Activated CD8-positive, alpha-beta memory T cell treated with anti-CD3 and anti-CD28 coated beads, Interleukin-2, amount 50 U/mL, for 4 hours (primary cell): ENCODE measurements at regions not wholly inside any gene's neighbourhood (a gene's known extent, or its start where the extent isn't known, plus 50 kb on each side); places are given as distances from the start of the nearest gene placed in this dataset.

ENCODE experiments used
- DNase-seq: peaks from one replicate; pipeline ENCODE4 v3.0.0-alpha.2; 2020

DNA sequence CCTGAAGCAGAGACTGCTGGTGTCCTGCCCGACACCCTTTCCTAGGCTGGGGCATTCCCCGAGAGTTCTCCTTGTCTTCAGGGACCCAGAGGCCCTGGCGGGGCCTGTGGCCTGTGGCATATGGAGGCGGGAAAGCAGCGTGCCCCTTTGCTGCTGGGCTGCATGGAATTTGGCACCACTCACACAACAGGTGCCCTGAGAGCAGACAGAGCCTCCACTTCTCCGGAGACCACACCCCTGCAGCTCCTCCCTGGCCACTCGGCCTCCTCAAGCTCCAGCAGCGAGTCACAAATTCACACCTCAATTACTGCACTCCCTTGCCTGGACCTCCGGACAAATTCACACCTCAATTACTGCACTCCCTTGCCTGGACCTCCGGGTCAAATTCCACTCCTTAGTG lies 1375.2 kb downstream of the TBC1D22A start:
- DNase-seq, result no peak

DNA sequence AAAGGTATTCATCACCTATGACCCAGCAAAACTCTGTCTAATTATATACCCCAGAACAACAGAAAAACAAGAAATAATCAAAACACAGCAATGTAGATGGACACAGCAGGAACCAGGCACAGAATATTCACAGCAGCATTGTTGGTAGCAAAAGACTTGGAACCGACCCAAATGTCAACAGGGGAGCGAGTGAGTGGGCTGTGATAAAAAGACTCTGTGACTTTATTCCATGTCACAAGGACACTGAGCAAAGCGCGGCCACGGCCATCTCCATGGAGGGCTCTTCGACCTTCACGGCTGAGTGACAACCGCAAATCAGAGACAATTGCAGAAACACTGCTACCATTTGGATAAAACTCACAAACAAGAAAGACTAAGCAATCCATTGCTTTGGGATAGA lies 1373.1 kb downstream of the TBC1D22A start:
- no peak for DNase-seq

DNA sequence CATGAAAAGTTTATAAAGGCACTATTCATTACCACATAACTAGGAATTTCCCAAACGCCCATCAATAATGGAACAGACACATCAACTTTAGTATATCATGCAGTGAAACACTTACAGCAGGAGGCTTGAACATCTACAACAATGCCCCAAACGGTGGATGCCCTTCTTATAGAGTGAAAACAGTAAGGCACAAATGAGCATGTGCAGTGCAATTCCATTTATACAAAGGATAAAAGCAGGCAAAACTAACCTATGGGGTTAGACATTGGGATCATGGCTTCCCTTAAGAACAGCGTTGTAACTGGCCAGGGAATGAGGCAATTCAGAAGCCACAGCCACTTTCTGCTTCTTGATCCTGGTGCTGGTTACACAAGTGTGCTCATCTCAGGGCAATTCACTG lies 1363.0 kb downstream of the TBC1D22A start:
- no peak for DNase-seq

DNA sequence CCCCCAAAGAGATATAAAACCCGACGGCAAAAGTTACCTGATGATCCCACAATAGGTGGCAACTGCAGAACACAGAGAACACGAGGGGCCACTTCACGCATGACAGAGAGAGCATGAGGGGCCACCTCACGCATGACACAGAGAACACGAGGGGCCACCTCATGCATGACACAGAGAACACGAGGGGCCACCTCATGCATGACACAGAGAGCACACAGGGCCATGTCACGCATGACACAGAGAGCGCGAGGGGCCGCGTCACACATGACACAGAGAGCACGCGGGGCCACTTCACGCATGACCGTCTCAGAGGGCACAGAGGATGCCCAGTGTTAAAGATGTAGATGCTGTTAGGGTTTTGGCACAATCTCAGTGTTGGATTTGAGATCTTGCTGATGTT lies 1359.5 kb downstream of the TBC1D22A start:
- no peak for DNase-seq

DNA sequence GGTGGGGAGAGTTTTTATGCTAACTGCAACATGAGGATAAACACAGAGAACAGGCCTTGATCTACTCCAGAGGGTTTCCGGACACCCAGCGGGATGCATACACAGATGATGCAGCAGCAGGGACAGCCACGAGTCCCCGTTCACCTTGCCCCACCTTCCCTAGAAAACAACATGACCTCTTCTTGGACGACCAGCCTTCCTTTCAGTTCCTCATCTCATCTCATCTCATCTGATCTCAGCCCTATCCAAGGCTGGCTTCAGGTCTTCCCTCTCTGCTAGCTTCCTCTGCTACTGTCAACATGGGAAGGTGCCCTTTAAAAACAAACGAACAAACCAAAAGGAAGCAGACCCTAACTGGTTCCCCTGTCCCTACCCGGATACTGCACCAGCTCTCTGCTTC lies 1356.2 kb downstream of the TBC1D22A start:
- no peak for DNase-seq

DNA sequence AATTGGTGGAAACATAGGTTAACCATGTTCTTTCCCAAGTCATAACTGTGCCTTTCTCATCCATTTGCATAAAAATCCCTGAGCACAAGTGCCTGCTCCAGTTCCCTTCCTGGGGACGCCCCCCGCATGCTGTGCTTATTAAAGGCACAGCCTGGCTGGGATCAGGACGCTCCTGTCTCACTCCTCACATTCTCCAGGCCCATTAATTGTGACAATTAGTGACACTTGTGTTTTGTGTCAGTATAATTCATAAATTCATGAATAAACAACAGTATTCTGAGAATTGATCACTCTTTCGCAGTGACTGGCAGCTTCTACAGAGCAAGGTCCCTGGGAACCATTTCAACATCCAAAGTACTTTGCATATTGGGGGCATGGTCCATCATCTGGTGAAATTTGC lies 1354.4 kb downstream of the TBC1D22A start:
- DNase-seq, result no peak

DNA sequence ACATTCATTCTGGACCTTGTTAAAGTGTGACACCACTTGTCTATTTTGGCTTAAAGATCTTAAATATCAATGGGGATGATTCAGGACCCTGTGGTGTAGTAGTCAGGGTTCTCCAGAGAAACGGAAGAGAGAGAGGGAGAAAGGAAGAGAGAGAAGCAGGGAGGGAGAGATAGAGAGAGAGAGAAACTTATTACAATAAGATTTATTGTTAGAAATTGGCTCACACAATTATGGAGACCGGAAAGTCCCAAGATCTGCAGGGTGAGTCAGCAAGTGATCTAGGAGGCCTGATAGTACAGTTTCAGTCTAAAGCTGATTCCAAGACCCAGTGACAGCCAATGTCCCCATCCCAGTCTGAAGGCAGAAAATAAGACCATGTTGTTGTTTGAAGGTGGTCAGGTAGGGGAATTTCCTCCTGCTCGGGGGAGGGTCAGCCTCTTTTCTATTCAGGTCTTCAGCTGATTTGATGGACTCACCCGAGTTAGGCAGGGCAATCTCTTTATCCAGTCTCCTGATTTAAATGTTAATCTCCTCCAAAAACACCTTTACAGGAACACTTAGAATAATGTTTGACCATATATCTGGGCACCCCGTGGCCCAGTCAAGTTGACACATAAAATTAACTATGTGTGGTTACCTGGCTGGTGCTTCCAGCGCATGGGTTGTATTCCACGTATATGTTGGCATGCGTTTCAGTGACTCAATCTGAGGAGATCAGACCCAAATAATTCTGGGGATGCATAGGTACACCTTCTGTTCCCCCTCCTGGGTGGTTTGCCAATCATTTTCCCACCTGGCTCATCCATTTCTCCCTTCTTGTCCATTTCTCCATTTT lies 1350.5 kb downstream of the TBC1D22A start:
- DNase-seq, result no peak

DNA sequence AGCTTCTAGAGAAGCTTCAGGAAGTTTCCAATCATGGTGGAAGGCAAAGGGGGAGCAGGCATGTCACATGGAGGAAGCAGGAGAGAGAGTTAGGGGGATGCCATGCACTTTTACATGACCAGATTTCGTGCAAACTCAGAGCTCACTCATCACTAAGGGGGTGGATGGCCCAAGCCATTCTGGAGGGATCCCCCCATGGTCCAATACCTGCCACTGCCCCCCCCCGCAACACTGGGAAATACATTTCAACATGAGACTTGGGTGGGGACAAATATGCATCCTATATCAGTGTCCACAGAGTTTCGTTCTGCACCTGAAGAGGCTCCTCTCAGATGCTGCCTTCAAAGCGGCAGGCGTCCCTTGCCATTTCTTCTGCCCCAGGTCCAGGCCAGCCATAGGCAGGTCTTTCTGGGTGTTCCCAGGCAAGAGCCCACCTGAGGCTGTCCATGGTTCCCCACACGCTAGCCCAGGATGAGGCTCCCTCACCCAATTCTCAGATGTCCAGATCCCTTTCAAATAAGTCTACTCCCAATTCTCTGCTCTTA lies 1344.3 kb downstream of the TBC1D22A start:
- no peak for DNase-seq

DNA sequence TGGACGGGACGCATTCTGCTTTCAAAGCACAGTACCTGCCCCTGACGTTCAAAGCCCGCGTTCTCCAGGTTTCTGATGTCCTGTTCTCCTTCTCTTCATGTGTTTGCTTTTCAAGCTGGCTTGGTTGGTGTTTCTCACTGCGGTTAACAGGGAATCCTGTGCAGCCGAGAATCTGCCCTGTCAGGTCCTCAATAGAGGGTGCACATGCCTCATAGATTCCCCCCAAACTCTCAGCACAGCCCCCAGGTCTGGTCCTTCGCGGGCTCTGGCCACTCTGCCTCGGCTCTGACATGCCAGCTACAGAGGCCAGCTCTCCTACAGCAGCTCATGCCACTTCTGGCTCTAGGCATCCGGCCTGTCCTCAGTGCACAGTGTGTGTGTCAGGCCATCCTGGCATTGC lies 1343.8 kb downstream of the TBC1D22A start:
- DNase-seq, result no peak

DNA sequence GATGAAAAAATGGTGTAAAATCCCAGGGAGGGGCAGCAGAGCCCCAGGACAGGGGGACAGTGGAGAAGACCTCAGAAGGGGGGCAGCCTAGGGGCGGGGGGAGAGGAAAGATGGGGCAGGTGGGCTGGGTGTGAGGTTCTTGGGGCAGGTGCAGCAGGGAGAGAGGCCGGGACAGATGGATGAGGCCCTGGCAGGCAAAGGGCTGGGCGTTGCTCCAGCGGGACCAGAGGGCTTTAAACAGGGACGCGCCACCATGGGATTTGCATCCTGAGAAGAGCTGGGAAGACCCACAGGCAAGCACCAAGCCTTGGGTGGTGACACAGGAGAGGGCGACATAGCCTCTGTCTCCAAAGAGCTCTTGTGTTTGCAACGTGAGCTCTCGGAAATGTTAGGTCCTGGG lies 1342.8 kb downstream of the TBC1D22A start:
- no peak for DNase-seq

DNA sequence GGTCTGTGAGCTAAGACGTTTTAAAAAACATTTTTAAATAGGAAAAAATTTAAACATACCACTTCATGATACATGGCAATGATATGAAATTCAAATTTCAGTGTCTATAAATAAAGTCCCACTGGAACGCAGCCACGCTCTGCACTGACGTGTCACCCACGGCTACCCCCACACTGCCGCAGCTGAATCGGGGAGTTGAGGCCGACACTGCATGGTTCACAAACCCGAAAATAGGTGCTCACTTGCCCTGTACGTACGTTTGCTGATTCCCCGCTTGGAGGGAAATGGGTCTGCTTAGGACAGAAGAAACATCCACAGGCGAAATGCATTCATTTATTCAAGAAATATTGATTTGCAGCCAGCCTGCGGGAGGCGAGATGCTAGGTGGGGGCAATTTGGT lies 1342.3 kb downstream of the TBC1D22A start:
- no peak for DNase-seq

DNA sequence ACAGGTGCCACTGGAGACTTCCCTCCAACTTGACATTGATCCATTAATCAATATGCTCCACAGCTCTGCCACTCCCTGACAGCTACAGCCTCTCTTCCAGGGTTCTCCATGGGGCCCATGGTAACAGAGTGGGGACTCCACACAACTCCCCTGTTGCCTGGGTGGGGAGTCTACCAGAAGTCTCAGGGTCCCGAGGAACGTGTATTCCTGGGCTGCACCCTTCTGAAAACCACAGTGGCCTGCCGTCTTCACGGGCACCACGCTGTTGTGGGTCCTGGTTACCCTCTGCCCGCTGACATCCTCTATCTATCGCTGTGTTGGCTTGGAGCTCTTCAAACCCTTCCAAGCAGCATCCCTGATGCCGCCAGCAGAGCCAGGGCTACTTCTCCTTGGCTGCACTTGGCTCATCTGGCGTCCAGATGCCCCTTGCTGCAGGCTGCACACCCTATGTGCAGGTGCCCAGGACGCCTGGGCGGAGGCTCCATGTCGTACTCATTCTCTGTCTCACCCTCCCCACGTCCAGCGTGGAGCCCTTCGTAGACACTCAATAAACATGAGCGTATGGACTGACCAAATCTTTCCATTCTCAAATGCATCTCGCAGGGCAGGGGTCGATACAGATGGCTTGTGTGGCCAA lies 1341.8 kb downstream of the TBC1D22A start:
- no peak for DNase-seq

DNA sequence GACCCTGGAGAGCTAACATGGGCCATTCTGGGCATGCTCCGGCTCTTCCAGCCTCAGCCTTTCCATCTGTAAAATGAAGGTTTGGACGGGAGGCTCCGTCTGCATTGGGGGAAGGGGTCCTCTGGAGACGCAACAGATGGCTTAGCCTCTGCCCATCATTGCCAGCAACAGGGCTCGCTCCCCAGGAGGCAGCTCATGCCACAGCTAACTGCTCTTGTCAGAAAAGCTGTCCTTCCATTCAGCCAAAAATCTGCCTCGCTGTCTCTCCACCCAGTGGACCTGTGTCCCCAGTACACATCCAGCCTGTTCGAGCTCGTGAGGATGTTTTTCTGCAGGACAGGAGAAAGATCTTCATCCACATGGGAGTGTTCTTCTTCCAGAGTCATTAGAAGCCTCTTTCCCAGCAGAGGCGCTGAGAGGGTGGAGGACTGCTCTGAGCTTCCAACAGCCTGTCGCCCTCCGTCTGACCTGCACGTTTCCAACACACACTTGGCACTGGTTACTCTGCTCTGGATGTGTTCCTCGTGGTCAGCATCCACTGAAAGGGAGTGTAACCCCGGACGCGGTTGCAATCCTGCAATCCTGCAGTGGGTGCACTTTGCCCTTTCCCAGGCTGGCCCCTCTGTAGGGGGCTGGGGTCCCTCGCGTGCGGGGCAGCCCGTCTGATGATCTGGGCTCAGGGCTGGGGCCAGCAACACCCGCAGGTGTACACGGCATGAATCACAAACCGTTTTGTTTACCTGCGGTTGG lies 1340.9 kb downstream of the TBC1D22A start:
- no peak for DNase-seq

DNA sequence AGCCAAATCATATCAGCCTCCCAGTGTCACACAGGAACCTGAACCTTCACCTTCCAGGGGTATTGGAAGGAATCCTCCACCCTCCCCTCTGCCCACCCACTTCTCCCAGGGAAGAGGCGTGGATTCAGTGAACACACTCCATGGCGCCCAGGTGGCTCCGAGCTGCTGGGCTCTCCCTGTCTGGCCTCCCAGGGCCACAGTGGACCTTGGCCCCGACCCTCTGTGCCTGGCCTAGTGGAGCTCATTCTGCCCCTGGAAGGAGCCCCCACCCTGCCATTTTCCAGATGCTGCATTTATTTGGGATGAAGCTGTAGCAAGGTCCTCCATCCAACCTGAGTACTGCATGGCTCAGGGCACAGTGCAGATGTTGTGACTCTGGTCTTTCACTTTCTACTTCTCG lies 1340.1 kb downstream of the TBC1D22A start:
- DNase-seq, result no peak

DNA sequence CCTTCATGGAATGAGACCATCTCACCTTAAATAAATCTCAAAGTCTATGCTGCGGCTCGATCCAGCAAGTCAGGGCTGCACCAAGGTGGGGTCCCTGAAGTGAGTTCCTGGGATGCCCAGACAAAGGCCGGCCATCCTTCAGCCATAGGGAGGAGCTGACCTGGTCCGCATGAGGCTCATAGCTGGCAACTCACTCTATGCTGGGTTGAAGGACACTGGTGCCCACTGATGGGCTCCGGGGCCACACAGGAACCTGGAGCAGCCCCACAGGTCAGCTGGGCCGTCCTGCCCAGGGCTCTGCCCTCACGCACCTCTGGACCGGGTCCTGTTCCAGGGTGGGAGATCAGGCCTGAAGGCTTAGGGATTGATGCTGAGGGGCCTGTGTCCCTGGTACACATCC lies 1339.3 kb downstream of the TBC1D22A start:
- no peak for DNase-seq

DNA sequence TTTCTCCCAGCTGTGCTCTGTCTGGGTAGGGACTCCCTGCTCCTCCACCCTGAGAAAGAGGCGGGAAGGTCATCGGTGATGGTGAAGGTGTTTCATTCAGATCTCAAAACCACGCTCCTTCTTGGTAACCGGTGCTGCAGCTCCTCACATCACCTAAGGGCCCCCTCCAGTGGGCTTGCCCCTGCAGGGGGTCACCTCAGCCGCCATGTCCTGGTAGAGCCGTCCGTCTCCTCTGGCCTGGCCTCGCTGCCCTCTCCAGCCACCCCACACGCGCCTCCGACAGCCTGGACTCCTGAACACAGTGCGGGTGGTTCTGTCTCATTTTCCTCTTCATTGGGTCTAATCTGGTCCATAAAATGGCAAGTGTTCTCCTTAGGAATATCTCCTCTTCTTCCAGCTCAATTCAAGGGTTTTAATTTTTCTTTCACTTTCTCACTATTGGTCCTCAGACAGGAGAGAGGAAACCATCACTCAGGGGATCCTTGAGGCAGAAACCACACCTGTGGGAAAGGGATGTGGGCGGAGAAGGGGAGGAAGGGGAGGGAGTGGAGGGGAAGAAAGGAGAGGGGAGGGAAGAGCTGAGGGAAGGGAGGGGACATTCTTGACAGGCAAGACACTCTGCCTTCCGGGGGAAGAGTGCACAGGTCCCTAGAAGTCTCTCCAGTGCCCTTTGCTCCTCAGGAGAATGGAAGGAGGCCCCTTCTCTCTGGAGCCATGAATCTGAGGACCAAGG lies 1338.4 kb downstream of the TBC1D22A start:
- DNase-seq, result no peak

DNA sequence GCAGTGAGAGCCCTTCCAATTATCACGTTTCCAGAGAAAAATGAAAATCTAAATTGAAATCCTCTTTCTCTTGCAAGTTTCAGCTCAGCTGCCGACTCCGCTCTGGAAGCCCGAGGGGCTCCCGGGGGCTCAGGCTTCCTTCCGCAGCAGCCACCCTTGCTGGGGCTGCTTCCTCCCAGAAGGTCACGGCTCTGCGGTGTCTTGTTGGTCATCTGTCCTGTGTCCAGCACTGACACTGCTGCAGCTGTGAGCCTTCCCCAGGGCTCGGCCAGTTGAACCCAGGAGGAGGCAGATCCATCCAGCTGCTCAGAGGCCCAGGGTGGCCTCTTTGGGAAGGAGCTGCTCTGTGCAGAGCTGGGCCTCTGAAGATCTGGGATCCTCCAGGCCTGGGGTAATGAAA lies 1337.2 kb downstream of the TBC1D22A start:
- no peak for DNase-seq

DNA sequence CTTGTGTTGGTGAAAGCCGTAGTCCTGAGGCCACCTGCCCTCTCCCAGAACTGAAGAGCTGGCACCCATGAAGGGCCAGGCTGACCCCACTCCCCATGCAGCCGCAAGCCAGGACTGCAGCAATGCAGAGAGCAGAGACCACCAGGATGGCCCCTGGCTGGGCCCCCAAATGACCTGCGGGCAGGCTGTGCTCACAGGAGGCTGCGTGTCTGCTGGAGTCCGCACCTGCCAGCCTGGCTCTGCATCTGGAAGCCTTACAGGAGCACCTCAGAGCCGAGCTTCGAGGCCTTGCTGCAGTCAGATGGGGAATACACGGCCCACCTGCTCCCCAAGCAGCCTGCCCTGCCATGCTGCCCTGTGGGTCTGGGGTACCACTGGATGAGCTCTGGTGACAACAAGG lies 1336.8 kb downstream of the TBC1D22A start:
- DNase-seq, result no peak

DNA sequence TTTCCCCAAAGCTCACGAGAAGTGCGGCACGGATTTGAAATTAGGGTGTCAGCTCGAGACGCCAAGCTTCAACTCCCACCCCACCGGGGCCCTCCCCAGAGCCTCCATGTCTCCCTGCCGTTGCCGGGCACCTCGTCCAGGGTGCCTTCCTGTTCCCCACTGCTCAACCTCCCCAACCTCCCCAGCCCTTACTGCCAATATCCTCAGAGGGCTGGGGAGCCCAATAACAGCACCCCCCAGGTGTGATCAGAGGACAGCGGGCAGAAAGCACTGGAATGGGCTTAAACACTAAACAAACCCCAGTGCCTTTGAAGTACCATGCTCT lies 1336.4 kb downstream of the TBC1D22A start:
- DNase-seq, result no peak

DNA sequence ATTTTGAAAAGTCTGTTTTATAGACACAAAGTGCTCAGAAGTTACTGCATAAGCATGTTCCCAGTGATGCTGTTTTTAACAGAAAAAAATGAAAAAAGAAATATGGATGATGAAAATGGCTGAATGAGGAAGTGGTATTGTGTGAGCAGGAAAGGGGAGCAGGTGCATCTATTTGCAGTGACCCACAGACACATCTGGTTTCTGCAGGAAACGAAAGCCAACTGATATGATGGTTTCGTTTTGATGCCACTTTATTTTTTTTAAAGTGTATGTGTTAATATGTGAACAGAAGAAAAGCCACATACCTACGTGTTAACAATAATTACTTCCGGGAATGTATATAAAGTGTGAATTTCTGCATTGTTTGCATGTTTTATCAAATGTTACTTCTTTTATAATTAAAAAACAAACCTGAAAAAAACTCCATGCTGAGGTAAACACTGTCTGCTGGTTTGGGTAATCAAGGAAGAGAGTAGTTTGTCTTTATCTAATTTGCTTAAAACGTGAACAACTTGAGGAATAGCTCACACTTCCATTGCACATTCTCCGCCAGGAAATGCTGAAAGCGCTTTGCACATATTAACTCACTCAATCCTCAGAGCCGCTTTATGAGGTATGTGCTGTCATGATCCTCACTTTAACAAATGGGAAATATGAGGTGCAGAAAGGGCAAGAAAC lies 1335.9 kb downstream of the TBC1D22A start:
- no peak for DNase-seq

DNA sequence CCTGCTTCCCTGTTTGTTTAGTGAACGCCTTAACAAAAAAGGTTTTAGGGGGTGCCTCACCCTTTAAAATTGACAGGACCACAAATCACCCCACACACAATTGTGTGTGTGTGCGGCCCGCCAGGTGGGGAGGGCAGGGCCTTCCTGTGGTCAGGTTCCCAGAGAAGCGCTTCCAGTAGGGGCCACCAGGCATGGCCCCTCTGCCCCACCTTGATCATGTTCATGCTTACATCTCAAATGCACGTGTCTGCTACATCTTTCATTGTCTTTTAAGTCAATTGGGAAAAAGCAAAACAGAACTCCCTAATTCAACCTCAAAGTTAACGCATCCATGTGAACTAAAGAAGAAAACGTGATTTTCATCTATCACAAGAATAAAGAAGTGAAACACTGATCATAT lies 1335.3 kb downstream of the TBC1D22A start:
- DNase-seq, result no peak

DNA sequence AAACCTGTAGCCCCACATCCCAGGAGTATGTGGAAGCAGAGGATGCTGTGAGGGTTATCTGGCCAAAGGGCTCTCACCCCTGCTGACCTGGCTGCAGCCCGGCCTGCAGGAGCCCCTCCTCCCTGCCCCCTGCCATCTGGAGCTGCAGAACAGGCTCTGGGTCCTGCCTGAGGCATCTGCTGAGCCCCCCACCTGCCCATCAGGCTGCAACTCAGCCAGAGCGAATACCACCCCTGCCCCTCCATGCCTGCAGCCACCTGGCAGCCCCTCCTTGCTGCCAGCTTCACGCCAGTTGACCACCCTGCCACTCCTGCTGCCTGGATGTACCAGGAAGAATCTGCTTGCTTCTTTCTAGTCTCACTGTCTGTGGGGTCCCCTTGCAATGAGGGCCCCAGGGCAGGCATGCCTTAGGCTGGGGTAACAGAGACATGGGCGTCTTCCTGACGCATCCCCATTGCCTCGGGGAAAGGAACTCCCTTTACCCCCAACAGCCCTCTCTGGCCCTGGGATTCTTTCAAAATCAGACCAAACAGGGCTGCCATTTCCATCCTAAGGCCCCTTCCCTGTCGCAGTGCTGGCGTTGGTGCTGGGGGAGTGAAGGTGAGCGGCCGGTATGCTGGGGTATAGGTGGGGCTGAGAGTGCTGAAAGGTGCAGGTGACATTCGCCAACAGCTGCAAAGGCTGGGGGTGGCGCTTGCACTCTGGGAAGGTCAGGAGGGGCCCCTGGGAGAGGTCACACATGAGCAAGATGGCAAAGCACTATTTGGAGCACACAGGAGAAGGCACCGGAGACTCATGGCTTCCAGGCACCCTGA lies 1334.6 kb downstream of the TBC1D22A start:
- DNase-seq, result no peak
